Small intestine (tissue), 7 donors: ENCODE measurements at regions not wholly inside any gene's neighbourhood (a gene's known extent, or its start where the extent isn't known, plus 50 kb on each side); places are given as distances from the start of the nearest gene placed in this dataset.

Experiments
- DNase-seq, 2 donors: peaks; one replicate each; pipeline versions ENCODE4 v3.0.0 to v3.0.0-alpha.2; 2013
- FAIRE-seq: peaks from 2 replicates; lab custom pipeline; 2012; peaks lifted over from hg19 to GRCh38; lab: Jason Lieb, UNC
- H3K27ac ChIP-seq, 3 donors: one replicate each; pipeline ENCODE4 v1.5.1; 2013; ENCODE audit warnings: low read length in 2 of 3, mild to moderate bottlenecking in 2 of 3, control low read depth in 1 of 3, inconsistent platforms in 1 of 3, low read depth in 1 of 3, moderate library complexity in 1 of 3
- H3K27me3 ChIP-seq, 3 donors: one replicate each; pipeline ENCODE4 v1.6.1; 2013; ENCODE audit warnings: low read length in 3 of 3, inconsistent platforms in 1 of 3; ENCODE audit not compliant: control insufficient read depth in 3 of 3, insufficient read depth in 3 of 3
- H3K36me3 ChIP-seq, 3 donors: one replicate each; pipeline ENCODE4 v1.6.1; 2013; ENCODE audit warnings: low read length in 3 of 3, inconsistent platforms in 1 of 3, low read depth in 1 of 3, mild to moderate bottlenecking in 1 of 3, moderate library complexity in 1 of 3; ENCODE audit not compliant: control insufficient read depth in 3 of 3, insufficient read depth in 2 of 3
- H3K4me1 ChIP-seq, 3 donors: one replicate each; pipeline ENCODE4 v1.6.1; 2013; ENCODE audit warnings: low read length in 2 of 3, inconsistent platforms in 1 of 3, low read depth in 1 of 3, mild to moderate bottlenecking in 1 of 3, moderate library complexity in 1 of 3; ENCODE audit not compliant: control insufficient read depth in 3 of 3, insufficient read depth in 2 of 3
- H3K4me3 ChIP-seq, 3 donors: one replicate each; pipeline ENCODE4 v1.5.1; 2013; ENCODE audit warnings: low read length in 3 of 3, control low read depth in 1 of 3, inconsistent platforms in 1 of 3, low read depth in 1 of 3, mild to moderate bottlenecking in 1 of 3, moderate library complexity in 1 of 3
- H3K9me3 ChIP-seq, 2 donors: one replicate each; pipeline ENCODE4 v1.6.1; 2013; ENCODE audit warnings: low read depth in 1 of 2, low read length in 1 of 2; ENCODE audit not compliant: control insufficient read depth in 2 of 2, insufficient read depth in 1 of 2
- WGBS, 3 donors: extraction: QIAGEN DNeasy Blood & Tissue Kit; methylation state at CpG; one replicate each; pipeline ENCODE4 v1.1.7; 2013; 5-methylcytosine and 5-hydroxymethylcytosine counted together
- donor health status: healthy with polysubstance abuse.
- donor health status: control.
- donor health status: control.
- donor health status: Bipolar disorder and iron deficiency.
- donor health status: healthy.

- no peak for DNase-seq
- Histone ChIP-seq H3K27ac (no peak overlapping the region), H3K9me3 (no peaks in the 10 kb centered on the region), H3K27me3 (no peaks in the 10 kb centered on the region), H3K36me3 (no peaks in the 10 kb centered on the region), H3K4me3 (no peak overlapping the region), H3K4me1 (no peaks in the 10 kb centered on the region)
- 65 to 82% (median 82%) methylated on average over 1 of the region's 1 CpG for WGBS, 3 donors
- FAIRE-seq, result no peak
Observed at GRCh38 chr3:106290304-106290997, 421.6 kb upstream of the CBLB start.

- WGBS, 3 donors, result 56 to 69% (median 63%) methylated on average over 3 of the region's 3 CpGs
- H3K9me3 ChIP-seq, result no peaks in the 10 kb centered on the region
- FAIRE-seq, result no peak
Observed at GRCh38 chr3:106293161-106293560, 424.3 kb upstream of the CBLB start.

GRCh38 chr3:106294121-106294520, 425.3 kb upstream of the CBLB start:
- Histone ChIP-seq H3K4me3 (no peak overlapping the region), H3K36me3 (no peaks in the 10 kb centered on the region), H3K27ac (no peak overlapping the region), H3K4me1 (no peaks in the 10 kb centered on the region), H3K9me3 (no peaks in the 10 kb centered on the region), H3K27me3 (no peaks in the 10 kb centered on the region)
- no peak for DNase-seq
- no peak for FAIRE-seq

More at GRCh38 chr3:106293161-106293560, 424.3 kb upstream of the CBLB start:
- no peak for DNase-seq
- no peak overlapping the region for H3K4me3 ChIP-seq
- no peaks in the 10 kb centered on the region for H3K36me3 ChIP-seq
- H3K27me3 ChIP-seq, result no peaks in the 10 kb centered on the region
- H3K27ac ChIP-seq, result no peak overlapping the region
- H3K4me1 ChIP-seq, result no peaks in the 10 kb centered on the region

GRCh38 chr3:106296062-106296461, 427.2 kb upstream of the CBLB start:
- H3K4me3 ChIP-seq, result no peak overlapping the region
- H3K27ac ChIP-seq, result no peak overlapping the region
- 76 to 92% (median 89%) methylated on average over 5 of the region's 5 CpGs for WGBS, 3 donors
- H3K27me3 ChIP-seq, result no peaks in the 10 kb centered on the region
- no peak for FAIRE-seq
- no peaks in the 10 kb centered on the region for H3K36me3 ChIP-seq
- DNase-seq, result no peak
- H3K9me3 ChIP-seq, result no peaks in the 10 kb centered on the region
- no peaks in the 10 kb centered on the region for H3K4me1 ChIP-seq

GRCh38 chr3:106299300-106300098, 430.7 kb upstream of the CBLB start:
- no peaks in the 10 kb centered on the region for H3K36me3 ChIP-seq
- H3K27me3 ChIP-seq, result no peaks in the 10 kb centered on the region
- H3K4me3 ChIP-seq, result no peak overlapping the region
- DNase-seq, result no peak
- 47 to 71% (median 55%) methylated on average over 2 of the region's 2 CpGs for WGBS, 3 donors
- H3K4me1 ChIP-seq, result no peaks in the 10 kb centered on the region
- no peaks in the 10 kb centered on the region for H3K9me3 ChIP-seq
- H3K27ac ChIP-seq, result no peak overlapping the region
- FAIRE-seq, result no peak

- 53 to 67% (median 62%) methylated on average over 5 of the region's 5 CpGs for WGBS, 3 donors
- H3K36me3 ChIP-seq, result no peaks in the 10 kb centered on the region
- DNase-seq (peak in 1 of 2 donors; percentile 11), FAIRE-seq (no peak)
- H3K9me3 ChIP-seq, result no peaks in the 10 kb centered on the region
- no peaks in the 10 kb centered on the region for H3K4me1 ChIP-seq
- no peak overlapping the region for H3K27ac ChIP-seq
- no peak overlapping the region for H3K4me3 ChIP-seq
- no peaks in the 10 kb centered on the region for H3K27me3 ChIP-seq
Observed at GRCh38 chr3:106302451-106303221, 433.8 kb upstream of the CBLB start.

- no peaks in the 10 kb centered on the region for H3K9me3 ChIP-seq
- H3K36me3 ChIP-seq, result no peaks in the 10 kb centered on the region
- H3K27me3 ChIP-seq, result no peaks in the 10 kb centered on the region
- no peak overlapping the region for H3K27ac ChIP-seq
- DNase-seq (no peak), FAIRE-seq (no peak)
- no peaks in the 10 kb centered on the region for H3K4me1 ChIP-seq
- H3K4me3 ChIP-seq, result no peak overlapping the region
Observed at GRCh38 chr3:106303766-106304165, 435.0 kb upstream of the CBLB start.

- no peaks in the 10 kb centered on the region for H3K4me1 ChIP-seq
- no peak overlapping the region for H3K27ac ChIP-seq
- H3K36me3 ChIP-seq, result no peaks in the 10 kb centered on the region
- FAIRE-seq (no peak), DNase-seq (no peak)
- no peak overlapping the region for H3K4me3 ChIP-seq
- H3K9me3 ChIP-seq, result no peaks in the 10 kb centered on the region
- H3K27me3 ChIP-seq, result no peaks in the 10 kb centered on the region
- 80 to 89% (median 87%) methylated on average over 2 of the region's 2 CpGs for WGBS, 3 donors
Observed at GRCh38 chr3:106305127-106305526, 436.3 kb upstream of the CBLB start.
